ENCODE measurements at regions not wholly inside any gene's neighbourhood (a gene's known extent, or its start where the extent isn't known, plus 50 kb on each side); places are given as distances from the start of the nearest gene placed in this dataset.

- no peak for DNase-seq
These were observed 61.3 kb upstream of the RNF38 start for GRCh38 chr9:36461323-36461722.

DNA sequence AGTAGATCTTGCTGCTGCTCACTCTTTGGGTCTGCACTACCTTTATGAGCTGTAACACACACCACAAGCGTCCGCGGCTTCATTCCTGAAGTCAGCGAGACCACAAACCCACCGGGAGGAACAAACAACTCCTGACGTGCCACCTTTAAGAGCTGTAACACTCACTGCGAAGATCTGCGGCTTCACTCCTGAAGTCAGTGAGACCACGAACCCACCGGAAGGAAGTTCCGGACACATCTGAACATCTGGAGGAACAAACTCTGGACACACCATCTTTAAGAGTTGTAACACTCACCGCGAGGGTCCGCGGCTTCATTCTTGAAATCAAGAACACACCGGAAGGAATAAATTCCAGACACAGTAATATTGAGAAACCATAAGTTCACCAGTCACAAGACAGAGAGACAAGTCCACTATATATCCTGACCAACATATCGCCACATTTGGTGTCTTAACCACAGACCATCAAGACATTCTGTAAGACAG lies 58.4 kb upstream of the RNF38 start:
- peak; percentile 84 for DNase-seq

- DNase-seq = no peak
These were observed 57.9 kb upstream of the RNF38 start for GRCh38 chr9:36457836-36458429.

DNA sequence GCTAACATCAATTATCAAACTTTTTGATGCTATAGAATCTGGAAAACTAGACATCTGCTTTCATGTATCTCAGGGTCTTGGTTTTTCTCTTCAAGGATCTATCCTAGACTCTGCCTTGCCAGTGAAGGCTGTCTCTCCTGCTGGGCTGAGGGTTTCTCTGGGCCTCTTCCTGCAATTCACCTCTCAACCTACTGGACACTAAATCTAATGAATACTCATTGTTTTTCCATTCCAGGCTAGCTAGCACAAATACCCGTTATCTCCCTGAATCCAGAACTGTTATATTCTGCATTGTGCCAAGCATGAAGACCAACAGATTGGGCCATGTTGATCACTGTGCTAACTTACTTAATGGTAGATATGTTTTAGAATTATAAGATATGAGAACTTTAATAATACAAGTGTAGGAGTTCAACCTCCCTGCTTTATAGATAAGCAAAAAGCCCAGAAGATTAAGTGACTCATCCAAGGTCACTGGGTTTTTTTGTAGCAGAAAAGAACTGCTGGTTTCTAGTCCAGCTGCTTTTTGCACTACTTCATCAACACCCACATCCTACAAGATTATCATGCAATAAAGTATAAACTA lies 56.5 kb upstream of the RNF38 start:
- DNase-seq = no peak

- DNase-seq = no peak
These were observed 51.9 kb upstream of the RNF38 start for GRCh38 chr9:36451949-36452348.

GRCh38 chr9:36450110-36450732 lies 50.2 kb upstream of the RNF38 start:
- no peak for DNase-seq

Data from stimulated activated CD8-positive, alpha-beta memory T cell treated with anti-CD3 and anti-CD28 coated beads, Interleukin-4, amount 100 ng/mL, for 48 hours (primary cell).